Astrocyte of the cerebellum (primary cell): ENCODE measurements at regions not wholly inside any gene's neighbourhood (a gene's known extent, or its start where the extent isn't known, plus 50 kb on each side); places are given as distances from the start of the nearest gene placed in this dataset.

Source experiments
- DNase-seq: peaks from one replicate; pipeline ENCODE4 v3.0.0-alpha.2; 2011; ENCODE audit warnings: low read depth
- H3K4me3 ChIP-seq: 2 replicates; pipeline ENCODE4 v1.5.1; 2011; ENCODE audit warnings: mild to moderate bottlenecking, low read depth, low read length, moderate library complexity
- CTCF ChIP-seq: IDR thresholded peaks from 2 replicates; pipeline ENCODE4 v1.5.1; 2012; ENCODE audit warnings: low read length, low read depth, moderate library complexity, mild to moderate bottlenecking; ENCODE audit errors: missing control alignments
- in situ Hi-C: cut with HindIII; loops from 2 replicates; pipeline ENCODE4 v1.10.0; 2017; ENCODE audit warnings: low sequenced_read_pairs

DNA sequence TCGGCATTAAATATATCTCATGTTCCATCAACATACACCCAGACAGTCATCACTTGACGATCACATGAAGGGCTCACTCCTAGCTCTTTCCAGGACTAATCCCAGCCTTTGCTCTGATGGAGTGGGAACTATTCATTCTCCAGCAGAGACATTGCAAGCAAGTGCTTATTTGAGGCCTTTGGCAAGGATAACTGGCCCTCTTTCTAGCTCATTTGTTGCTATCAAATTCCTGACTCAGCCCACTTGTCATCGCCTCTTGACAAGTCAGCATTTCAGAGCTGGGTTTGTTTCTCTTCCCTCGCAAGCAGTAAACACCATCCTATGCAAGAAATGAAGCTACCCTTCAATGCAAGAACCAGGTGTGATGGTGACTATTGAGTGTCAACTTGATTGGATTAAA, 1165.7 kb upstream of the AUTS2 start:
- in situ Hi-C loops, result no loop called here
- TF ChIP-seq CTCF, result no peak
- H3K4me3 ChIP-seq, result no peak overlapping the region
- no peak for DNase-seq

DNA sequence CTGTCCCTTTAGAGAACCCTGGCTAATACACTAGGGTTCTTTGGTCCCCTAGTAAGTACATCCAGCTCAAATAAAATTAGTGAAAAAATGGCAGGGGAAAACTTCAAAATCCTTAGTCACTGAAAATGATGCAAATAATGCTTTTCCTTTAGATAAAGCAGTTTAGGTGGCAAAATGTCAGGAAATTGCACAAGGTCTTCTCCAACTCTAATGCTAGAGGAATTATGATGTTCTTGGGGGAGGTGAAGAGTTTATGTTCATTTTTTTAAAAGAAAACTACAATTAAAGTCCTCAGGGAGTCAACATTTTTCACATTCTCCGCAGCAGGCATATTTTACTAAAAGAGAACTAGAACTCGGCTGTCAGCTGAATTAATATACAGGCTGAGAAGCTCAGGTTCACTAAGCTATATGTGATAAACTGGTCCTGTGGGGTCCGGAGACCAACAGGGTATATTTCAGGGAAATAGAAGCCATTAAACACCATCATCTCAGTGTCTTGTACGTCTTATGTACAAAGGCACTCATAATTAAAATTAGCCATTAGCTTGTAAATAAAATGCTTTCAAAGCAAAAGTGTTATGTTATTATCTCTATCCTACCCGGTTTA, 1164.7 kb upstream of the AUTS2 start:
- H3K4me3 ChIP-seq, result no peak overlapping the region
- TF ChIP-seq CTCF, result no peak
- in situ Hi-C loops, result no loop called here
- DNase-seq, result no peak

DNA sequence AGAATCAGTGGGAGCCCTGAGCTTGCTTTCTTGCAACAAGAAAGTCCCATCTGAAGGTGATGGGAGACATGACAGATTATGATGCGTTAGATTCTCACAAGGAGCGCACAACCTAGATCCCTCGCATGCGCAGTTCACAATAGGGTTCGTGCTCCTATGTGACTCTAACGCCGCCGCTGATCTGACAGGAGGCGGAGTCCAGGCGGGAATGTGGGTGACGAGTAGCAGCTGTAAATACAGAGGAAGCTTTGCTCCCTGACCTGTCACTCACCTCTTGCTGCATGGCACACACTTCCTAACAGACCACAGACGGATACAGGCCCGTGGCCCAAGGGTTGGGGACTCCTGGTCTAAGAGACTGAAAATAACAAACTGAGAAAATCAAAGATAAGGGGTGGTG, 1163.4 kb upstream of the AUTS2 start:
- no peak for TF ChIP-seq CTCF
- no peak overlapping the region for H3K4me3 ChIP-seq
- DNase-seq, result no peak
- in situ Hi-C loops, result no loop called here

GRCh38 chr7:68438016-68438415, 1160.3 kb upstream of the AUTS2 start:
- DNase-seq, result no peak
- in situ Hi-C loops, result no loop called here
- no peak for TF ChIP-seq CTCF
- H3K4me3 ChIP-seq, result no peak overlapping the region

- no peak overlapping the region for H3K4me3 ChIP-seq
- in situ Hi-C loops, result no loop called here
- no peak for DNase-seq
- TF ChIP-seq CTCF, result no peak
Measured at GRCh38 chr7:68438811-68439210, 1159.5 kb upstream of the AUTS2 start.

DNA sequence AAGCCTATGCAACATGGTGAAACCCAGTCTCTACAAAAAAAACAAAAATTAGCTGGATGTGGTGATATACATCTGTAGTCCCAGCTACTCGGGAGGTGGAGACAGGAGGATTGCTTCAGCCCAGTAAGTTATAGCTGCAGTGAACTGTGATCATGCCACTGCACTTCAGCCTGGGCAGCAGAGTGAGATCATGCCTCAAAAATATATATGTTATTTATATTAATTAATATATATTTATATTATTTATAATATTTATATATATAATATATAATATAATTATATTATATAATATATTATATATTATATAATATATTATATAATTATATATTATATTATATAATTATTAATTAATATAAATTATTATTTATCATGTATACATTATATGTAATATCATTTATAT, 1158.4 kb upstream of the AUTS2 start:
- in situ Hi-C loops, result no loop called here
- no peak for TF ChIP-seq CTCF
- H3K4me3 ChIP-seq, result no peak overlapping the region
- DNase-seq, result no peak

GRCh38 chr7:68440866-68441265, 1157.4 kb upstream of the AUTS2 start:
- no peak for TF ChIP-seq CTCF
- no peak for DNase-seq
- H3K4me3 ChIP-seq, result no peak overlapping the region
- in situ Hi-C loops, result no loop called here
